ENCODE measurements at regions not wholly inside any gene's neighbourhood (a gene's known extent, or its start where the extent isn't known, plus 50 kb on each side); places are given as distances from the start of the nearest gene placed in this dataset.
A peak's percentile ranks its signal among the peaks of the same experiment; 100 is the strongest.

DNA sequence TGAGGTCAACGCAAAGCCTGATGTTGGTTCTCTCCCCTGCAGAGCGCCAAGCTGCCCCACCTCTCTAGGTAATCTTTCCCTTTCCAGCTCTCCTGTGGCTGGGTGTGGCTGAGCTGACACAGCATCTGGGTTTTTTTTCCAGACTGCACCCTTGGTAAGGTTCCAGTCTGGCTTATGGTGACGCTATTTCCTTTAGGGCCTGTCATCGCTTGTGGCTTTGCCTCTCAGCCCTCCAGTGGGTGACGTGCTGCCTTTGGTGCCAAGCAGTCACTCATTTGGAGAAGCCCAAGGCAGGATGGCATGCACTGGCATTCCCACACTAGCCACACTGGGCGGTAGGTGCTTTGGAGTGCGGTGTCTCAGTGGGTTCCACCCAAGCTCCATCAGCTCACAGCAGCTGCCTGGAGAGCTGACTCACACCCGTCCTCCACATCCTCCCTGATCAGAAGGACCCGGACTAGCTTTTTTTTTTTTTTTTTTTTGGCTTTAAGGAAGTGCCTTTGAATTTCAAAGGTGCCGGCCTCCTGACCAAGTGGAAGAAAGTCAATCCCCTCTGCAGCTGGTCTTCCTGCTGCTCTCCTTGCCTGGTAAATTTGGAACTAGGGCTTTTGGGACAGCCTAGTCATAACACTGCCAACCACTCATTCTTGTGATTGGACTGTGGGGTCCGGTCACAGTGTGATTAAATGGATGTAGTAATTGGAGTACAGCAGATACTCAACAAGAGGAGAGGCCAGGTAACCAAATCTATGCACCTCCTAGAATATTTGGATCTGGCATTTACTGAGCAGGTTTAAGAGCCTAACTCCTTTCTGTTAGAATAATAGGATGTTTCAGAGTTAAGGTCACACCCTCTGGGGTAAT lies 153.6 kb downstream of the CD83 start:
- no peaks in the 10 kb centered on the region for H3K27me3 ChIP-seq (ENCODE audit: insufficient read depth, low read length)
- H3K4me3 ChIP-seq (ENCODE audit: insufficient read depth, low read length), result no peak overlapping the region
- H3K79me2 ChIP-seq (ENCODE audit: insufficient read depth, low read length), result no peaks in the 10 kb centered on the region
- H2AFZ ChIP-seq (ENCODE audit: low read length), result no peak overlapping the region
- H3K4me2 ChIP-seq (ENCODE audit: insufficient read depth, low read length), result peak overlapping the region; percentile 34
- TF ChIP-seq, protein P1, sequence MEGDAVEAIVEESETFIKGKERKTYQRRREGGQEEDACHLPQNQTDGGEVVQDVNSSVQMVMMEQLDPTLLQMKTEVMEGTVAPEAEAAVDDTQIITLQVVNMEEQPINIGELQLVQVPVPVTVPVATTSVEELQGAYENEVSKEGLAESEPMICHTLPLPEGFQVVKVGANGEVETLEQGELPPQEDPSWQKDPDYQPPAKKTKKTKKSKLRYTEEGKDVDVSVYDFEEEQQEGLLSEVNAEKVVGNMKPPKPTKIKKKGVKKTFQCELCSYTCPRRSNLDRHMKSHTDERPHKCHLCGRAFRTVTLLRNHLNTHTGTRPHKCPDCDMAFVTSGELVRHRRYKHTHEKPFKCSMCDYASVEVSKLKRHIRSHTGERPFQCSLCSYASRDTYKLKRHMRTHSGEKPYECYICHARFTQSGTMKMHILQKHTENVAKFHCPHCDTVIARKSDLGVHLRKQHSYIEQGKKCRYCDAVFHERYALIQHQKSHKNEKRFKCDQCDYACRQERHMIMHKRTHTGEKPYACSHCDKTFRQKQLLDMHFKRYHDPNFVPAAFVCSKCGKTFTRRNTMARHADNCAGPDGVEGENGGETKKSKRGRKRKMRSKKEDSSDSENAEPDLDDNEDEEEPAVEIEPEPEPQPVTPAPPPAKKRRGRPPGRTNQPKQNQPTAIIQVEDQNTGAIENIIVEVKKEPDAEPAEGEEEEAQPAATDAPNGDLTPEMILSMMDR (IDR thresholded peaks at IDR 0.05; ENCODE audit: extremely low read depth, low read depth, low read length), result no peak
- no peaks in the 10 kb centered on the region for H3K36me3 ChIP-seq (ENCODE audit: insufficient read depth, low read length)
- peaks cover 28% of the 10 kb centered on the region for H3K4me1 ChIP-seq (ENCODE audit: insufficient read depth, low read length)
- peak overlapping the region; percentile 84 for H3K27ac ChIP-seq (ENCODE audit: low read depth, low read length)
- H4K20me1 ChIP-seq (ENCODE audit: insufficient read depth, low read length), result no peaks in the 10 kb centered on the region
- peaks cover 3% of the 10 kb centered on the region for H3K9me3 ChIP-seq (ENCODE audit: low read depth, low read length)
- DNase-seq (ENCODE audit: insufficient read length, low spot score, missing footprints), result peak; percentile 96

DNA sequence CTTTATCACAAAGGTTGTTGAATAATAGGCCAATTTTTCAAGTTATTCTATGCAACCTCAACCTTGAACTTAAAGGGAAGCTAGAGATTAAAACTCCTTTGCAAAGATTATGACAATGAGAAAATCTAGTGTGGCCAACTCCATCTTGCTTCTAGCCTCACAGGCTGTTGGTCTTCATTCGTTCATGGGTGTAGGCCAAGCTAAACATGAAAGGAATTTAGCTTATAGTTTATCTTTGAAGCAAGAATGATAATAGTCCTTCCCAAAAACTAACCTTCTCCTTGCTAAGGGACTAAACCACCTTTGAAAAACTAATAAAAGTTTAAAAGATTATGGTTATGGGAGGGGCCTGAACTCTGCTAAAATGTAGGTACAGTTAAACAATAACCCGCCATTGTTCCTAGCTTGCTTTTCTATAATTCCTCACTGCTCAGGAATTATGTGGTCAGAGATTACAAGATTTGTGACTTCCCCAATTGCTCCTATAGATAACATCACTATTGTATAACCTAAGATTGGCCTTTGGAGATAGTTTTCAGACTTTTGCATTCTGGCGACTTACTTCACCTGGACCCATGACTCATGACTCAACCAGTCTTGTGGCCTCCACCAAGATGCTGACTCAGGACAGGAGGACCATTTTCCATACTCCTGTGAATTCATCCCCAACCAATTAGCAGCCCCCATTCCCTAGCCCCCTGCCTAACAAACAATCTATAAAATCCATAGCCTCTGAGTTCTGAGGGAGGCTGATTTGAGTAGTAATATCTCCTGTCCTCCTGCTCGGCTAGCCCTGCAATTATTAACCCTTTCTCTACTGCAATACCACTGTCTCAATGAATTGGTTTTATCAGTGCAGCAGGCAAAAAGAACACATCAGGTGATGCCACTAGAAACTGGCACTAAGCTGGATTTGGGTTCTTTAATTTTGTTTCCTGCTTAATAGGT lies 154.5 kb downstream of the CD83 start:
- H3K36me3 ChIP-seq (ENCODE audit: insufficient read depth, low read length), result no peaks in the 10 kb centered on the region
- no peaks in the 10 kb centered on the region for H3K27me3 ChIP-seq (ENCODE audit: insufficient read depth, low read length)
- peak; percentile 73 for DNase-seq (ENCODE audit: insufficient read length, low spot score, missing footprints)
- H3K9me3 ChIP-seq (ENCODE audit: low read depth, low read length), result peaks cover 3% of the 10 kb centered on the region
- TF ChIP-seq, protein P1 (IDR thresholded peaks at IDR 0.05; ENCODE audit: extremely low read depth, low read depth, low read length), result no peak
- peak overlapping the region; percentile 84 for H3K27ac ChIP-seq (ENCODE audit: low read depth, low read length)
- H3K4me3 ChIP-seq (ENCODE audit: insufficient read depth, low read length), result no peak overlapping the region
- H3K4me1 ChIP-seq (ENCODE audit: insufficient read depth, low read length), result peaks cover 37% of the 10 kb centered on the region
- H3K79me2 ChIP-seq (ENCODE audit: insufficient read depth, low read length), result no peaks in the 10 kb centered on the region
- peak overlapping the region; percentile 29 for H3K4me2 ChIP-seq (ENCODE audit: insufficient read depth, low read length)
- no peak overlapping the region for H2AFZ ChIP-seq (ENCODE audit: low read length)
- no peaks in the 10 kb centered on the region for H4K20me1 ChIP-seq (ENCODE audit: insufficient read depth, low read length)

DNA sequence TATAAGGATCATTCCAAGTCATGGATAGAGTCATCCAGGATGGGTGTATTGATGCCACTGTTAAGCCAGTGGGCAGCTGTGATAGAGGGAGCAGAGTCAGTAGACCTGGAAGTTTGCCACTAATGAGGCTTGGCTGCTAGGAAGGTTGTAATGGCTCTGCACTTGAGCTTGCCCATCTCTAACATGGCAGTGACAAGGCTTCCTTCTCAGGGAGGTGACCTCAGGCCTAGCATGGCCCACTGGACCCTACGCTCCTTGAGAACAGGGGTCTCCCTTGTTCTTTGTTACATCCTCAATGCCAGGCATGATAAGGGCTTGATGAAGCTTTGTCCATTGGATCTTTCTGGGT lies 155.1 kb downstream of the CD83 start:
- Histone ChIP-seq H3K4me3 (ENCODE audit: insufficient read depth, low read length) (no peak overlapping the region), H4K20me1 (ENCODE audit: insufficient read depth, low read length) (no peaks in the 10 kb centered on the region), H3K4me1 (ENCODE audit: insufficient read depth, low read length) (peaks cover 42% of the 10 kb centered on the region), H3K36me3 (ENCODE audit: insufficient read depth, low read length) (no peaks in the 10 kb centered on the region), H3K9me3 (ENCODE audit: low read depth, low read length) (peaks cover 3% of the 10 kb centered on the region), H2AFZ (ENCODE audit: low read length) (no peak overlapping the region), H3K27me3 (ENCODE audit: insufficient read depth, low read length) (no peaks in the 10 kb centered on the region), H3K27ac (ENCODE audit: low read depth, low read length) (peak overlapping the region; percentile 84), H3K4me2 (ENCODE audit: insufficient read depth, low read length) (no peak overlapping the region), H3K79me2 (ENCODE audit: insufficient read depth, low read length) (no peaks in the 10 kb centered on the region)
- TF ChIP-seq, protein P1 (IDR thresholded peaks at IDR 0.05; ENCODE audit: extremely low read depth, low read depth, low read length), result no peak
- DNase-seq (ENCODE audit: insufficient read length, low spot score, missing footprints), result no peak

DNA sequence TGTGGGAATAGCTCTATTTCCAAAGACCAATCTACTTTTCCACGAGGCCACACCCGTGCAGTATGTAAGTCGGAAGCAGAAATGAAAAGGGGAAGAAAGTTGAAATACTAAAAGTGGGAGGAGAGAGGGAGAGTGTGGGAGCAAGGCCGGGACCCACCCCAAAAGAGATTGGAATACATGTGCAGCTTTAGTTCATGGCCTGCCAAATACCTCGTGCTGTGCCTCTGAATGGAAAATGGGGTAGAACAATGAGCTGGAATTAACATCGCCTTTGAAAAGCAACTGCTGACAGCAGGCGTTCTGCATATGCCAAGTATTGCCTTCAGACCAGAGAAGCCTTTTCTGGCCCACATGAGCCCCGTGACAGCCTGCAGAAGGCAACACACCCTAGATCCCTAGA lies 155.6 kb downstream of the CD83 start:
- H3K9me3 ChIP-seq (ENCODE audit: low read depth, low read length), result peaks cover 3% of the 10 kb centered on the region
- H4K20me1 ChIP-seq (ENCODE audit: insufficient read depth, low read length), result no peaks in the 10 kb centered on the region
- H3K27ac ChIP-seq (ENCODE audit: low read depth, low read length), result no peak overlapping the region
- TF ChIP-seq, protein P1 (IDR thresholded peaks at IDR 0.05; ENCODE audit: extremely low read depth, low read depth, low read length), result no peak
- peaks cover 44% of the 10 kb centered on the region for H3K4me1 ChIP-seq (ENCODE audit: insufficient read depth, low read length)
- H3K4me2 ChIP-seq (ENCODE audit: insufficient read depth, low read length), result no peak overlapping the region
- H3K4me3 ChIP-seq (ENCODE audit: insufficient read depth, low read length), result no peak overlapping the region
- H3K27me3 ChIP-seq (ENCODE audit: insufficient read depth, low read length), result no peaks in the 10 kb centered on the region
- no peak for DNase-seq (ENCODE audit: insufficient read length, low spot score, missing footprints)
- no peaks in the 10 kb centered on the region for H3K36me3 ChIP-seq (ENCODE audit: insufficient read depth, low read length)
- H2AFZ ChIP-seq (ENCODE audit: low read length), result no peak overlapping the region
- no peaks in the 10 kb centered on the region for H3K79me2 ChIP-seq (ENCODE audit: insufficient read depth, low read length)
